RWPE1 (cell line): ENCODE measurements at regions not wholly inside any gene's neighbourhood (a gene's known extent, or its start where the extent isn't known, plus 50 kb on each side); places are given as distances from the start of the nearest gene placed in this dataset.
A peak's percentile ranks its signal among the peaks of the same experiment; 100 is the strongest.

Experiments used
- CTCF ChIA-PET: fragments of 350-600 bp; sonication (Branson Sonifier 250); formaldehyde crosslinking; extraction: SDS; loops from one replicate; lab custom pipeline; 2021; lab: Yijun Ruan, JAX
- POLR2A ChIA-PET: fragments of 400-600 bp; formaldehyde crosslinking; extraction: SDS; loops from one replicate; lab custom pipeline; 2020; ENCODE audit warnings: antibody characterized with exemption; ENCODE audit not compliant: low non-redundant PET; lab: Yijun Ruan, JAX
- DNase-seq: peaks from one replicate; pipeline ENCODE4 v3.0.0; 2012; ENCODE audit warnings: low spot score
- H3K27ac ChIP-seq: fragments of 450-650 bp; 2 replicates; pipeline ENCODE4 v1.5.1; 2017
- CTCF ChIP-seq: fragments of 450-650 bp; conservative IDR thresholded peaks from 2 replicates; pipeline ENCODE4 v1.5.1; 2017; ENCODE audit warnings: low read depth, mild to moderate bottlenecking

DNA sequence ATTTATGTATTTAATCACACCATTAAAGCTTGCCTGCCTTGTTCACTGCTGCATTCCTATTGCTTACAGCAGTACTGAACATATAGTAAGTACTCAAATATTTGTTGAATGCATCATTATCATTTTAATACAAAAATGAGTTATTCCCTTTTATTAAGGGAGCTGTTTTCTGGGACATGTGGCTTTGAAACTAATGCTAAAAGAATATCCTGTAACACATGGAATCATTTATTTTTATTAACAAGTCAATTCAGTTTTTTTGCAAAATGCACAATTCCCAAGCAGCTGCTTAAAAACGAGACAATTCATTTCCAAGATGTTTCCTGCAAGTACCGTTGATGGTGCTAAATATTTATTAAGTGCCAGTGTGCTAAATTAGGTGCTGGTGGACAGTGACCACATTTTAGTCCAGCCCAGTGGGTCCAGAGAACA is 148.3 kb upstream of the NR3C1 start:
- no peak for DNase-seq
- ChIA-PET CTCF (no interaction called here), POLR2A (no interaction called here)
- TF ChIP-seq CTCF = no peak
- H3K27ac ChIP-seq = no peak overlapping the region

GRCh38 chr5:143550986-143551630 is 147.6 kb upstream of the NR3C1 start:
- TF ChIP-seq CTCF = no peak
- CTCF ChIA-PET = no interaction called here
- POLR2A ChIA-PET = no interaction called here
- no peak for DNase-seq
- H3K27ac ChIP-seq = no peak overlapping the region

DNA sequence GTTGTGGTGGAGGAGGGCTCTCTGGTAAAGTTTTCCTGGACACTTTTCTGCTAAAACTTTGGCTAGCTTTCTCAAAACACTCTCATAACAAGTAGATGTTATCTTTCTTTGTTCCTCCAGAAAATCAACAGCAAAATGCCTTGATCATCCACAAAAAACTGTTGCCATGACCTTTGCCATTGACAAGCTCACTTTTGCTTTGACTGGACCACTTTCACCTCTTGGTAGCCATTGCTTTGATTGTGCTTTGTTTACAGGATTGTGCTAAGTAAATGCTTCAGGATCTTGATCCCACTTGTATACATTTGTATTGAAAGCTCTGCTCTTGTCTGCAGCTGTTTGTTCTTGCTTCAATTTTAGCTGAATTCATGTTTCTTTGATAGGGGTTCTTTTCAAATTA is 143.9 kb upstream of the NR3C1 start:
- TF ChIP-seq CTCF = no peak

DNA sequence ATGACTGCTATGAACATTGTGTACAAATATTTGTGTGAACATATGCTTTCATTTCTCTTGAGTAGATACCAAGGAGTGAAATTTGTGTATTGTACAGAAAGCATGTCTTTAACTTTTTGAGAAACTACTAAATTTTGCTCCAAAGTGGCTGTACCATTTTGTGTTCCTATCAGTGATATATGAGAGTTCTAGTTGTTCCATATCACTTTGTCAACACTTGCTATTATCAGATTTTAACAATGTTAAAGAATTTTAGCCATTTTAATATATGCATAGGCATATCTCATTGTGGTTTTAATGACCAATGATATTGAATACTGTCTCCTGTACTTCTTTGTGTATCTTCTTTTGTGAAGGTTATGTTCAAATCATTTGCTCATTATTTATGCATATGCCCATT is 142.9 kb upstream of the NR3C1 start:
- DNase-seq = no peak
- POLR2A ChIA-PET = no interaction called here
- TF ChIP-seq CTCF = no peak
- CTCF ChIA-PET = no interaction called here
- no peak overlapping the region for H3K27ac ChIP-seq

More for the DNA sequence above, 143.9 kb upstream of the NR3C1 start:
- ChIA-PET CTCF (no interaction called here), POLR2A (no interaction called here)
- no peak overlapping the region for H3K27ac ChIP-seq
- DNase-seq = no peak

DNA sequence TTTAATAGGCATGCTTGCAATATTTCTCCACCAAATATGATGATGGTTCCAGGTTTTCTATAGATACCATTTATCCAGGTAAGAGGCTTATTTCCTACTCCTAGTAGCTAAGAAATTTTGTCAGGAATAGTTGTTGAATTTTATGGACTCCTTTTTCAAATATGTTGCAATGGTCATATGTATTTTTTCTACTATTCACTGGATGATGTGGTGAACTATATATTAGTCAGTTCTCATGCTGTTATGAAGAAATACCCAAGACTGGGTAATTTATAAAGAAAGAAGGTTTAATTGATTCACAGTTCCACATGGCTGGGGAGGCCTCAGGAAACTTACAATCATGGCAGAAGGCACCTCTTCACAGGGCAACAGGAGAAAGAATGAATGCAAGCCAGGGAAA is 141.1 kb upstream of the NR3C1 start:
- no peak overlapping the region for H3K27ac ChIP-seq
- no peak for TF ChIP-seq CTCF
- DNase-seq = no peak
- ChIA-PET CTCF (no interaction called here), POLR2A (no interaction called here)

GRCh38 chr5:143543358-143544255 is 140.1 kb upstream of the NR3C1 start:
- ChIA-PET CTCF (no interaction called here), POLR2A (no interaction called here)
- no peak for TF ChIP-seq CTCF
- no peak overlapping the region for H3K27ac ChIP-seq
- DNase-seq = peak; percentile 50
